ENCODE measurements at regions not wholly inside any gene's neighbourhood (a gene's known extent, or its start where the extent isn't known, plus 50 kb on each side); places are given as distances from the start of the nearest gene placed in this dataset.
A peak's percentile ranks its signal among the peaks of the same experiment; 100 is the strongest.

DNA sequence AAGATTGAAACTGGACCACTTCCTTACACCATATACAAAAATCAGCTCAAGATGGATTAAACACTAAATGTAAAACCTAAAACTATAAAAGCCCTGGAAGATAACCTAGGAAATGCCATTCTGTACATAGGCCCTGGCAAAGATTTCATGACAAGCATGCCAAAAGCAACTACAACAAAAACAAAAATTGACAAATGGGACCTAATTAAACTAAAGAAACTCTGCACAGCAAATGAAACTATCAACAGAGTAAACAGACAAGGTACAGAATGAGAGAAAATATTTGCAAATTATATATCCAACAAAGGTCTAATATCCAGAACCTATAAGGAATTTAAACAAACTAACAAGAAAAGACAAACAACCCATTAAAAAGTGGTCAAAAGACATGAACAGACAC, 173.1 kb upstream of the CCDC54 start:
- H3K4me1 ChIP-seq (ENCODE audit: insufficient read depth, poor library complexity, severe bottlenecking), result peaks cover 34% of the 10 kb centered on the region
- no peak overlapping the region for H3K4me3 ChIP-seq (ENCODE audit: severe bottlenecking)
- DNase-seq (ENCODE audit: low spot score) (no peak), ATAC-seq (ENCODE audit: low read depth) (no peak)
- no peaks in the 10 kb centered on the region for H3K9me3 ChIP-seq (ENCODE audit: severe bottlenecking)
- no peak overlapping the region for H3K27ac ChIP-seq (ENCODE audit: poor library complexity, severe bottlenecking)
- no peaks in the 10 kb centered on the region for H3K27me3 ChIP-seq (ENCODE audit: insufficient read depth, poor library complexity, severe bottlenecking)
- TF ChIP-seq, protein P1, sequence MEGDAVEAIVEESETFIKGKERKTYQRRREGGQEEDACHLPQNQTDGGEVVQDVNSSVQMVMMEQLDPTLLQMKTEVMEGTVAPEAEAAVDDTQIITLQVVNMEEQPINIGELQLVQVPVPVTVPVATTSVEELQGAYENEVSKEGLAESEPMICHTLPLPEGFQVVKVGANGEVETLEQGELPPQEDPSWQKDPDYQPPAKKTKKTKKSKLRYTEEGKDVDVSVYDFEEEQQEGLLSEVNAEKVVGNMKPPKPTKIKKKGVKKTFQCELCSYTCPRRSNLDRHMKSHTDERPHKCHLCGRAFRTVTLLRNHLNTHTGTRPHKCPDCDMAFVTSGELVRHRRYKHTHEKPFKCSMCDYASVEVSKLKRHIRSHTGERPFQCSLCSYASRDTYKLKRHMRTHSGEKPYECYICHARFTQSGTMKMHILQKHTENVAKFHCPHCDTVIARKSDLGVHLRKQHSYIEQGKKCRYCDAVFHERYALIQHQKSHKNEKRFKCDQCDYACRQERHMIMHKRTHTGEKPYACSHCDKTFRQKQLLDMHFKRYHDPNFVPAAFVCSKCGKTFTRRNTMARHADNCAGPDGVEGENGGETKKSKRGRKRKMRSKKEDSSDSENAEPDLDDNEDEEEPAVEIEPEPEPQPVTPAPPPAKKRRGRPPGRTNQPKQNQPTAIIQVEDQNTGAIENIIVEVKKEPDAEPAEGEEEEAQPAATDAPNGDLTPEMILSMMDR (IDR thresholded peaks at IDR 0.05; ENCODE audit: poor library complexity, severe bottlenecking), result no peak
- H3K36me3 ChIP-seq (ENCODE audit: low read depth), result no peaks in the 10 kb centered on the region

DNA sequence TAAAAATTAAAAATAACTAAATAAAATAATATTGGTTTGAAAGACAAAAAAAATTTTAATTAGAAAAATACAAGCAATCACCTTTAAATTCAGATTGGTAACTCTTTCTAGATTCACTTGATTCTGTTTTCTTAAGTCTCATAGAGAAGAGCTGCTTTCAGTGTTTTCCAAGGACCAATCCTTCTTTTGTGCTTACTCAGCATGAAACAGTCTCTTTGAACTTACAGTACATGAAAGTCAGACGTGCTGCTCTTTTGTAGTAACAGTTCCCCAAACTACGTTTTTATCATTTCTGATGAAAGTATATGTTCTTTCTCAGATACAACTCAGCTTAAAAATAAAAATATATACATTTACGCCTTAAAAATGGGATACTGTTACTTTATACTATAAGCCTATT, 171.9 kb upstream of the CCDC54 start:
- no peak overlapping the region for H3K4me3 ChIP-seq (ENCODE audit: severe bottlenecking)
- H3K9me3 ChIP-seq (ENCODE audit: severe bottlenecking), result no peaks in the 10 kb centered on the region
- H3K36me3 ChIP-seq (ENCODE audit: low read depth), result no peaks in the 10 kb centered on the region
- DNase-seq (ENCODE audit: low spot score) (no peak), ATAC-seq (ENCODE audit: low read depth) (no peak)
- no peak overlapping the region for H3K27ac ChIP-seq (ENCODE audit: poor library complexity, severe bottlenecking)
- peaks cover 32% of the 10 kb centered on the region for H3K4me1 ChIP-seq (ENCODE audit: insufficient read depth, poor library complexity, severe bottlenecking)
- no peaks in the 10 kb centered on the region for H3K27me3 ChIP-seq (ENCODE audit: insufficient read depth, poor library complexity, severe bottlenecking)
- TF ChIP-seq, protein P1 (IDR thresholded peaks at IDR 0.05; ENCODE audit: poor library complexity, severe bottlenecking), result no peak

DNA sequence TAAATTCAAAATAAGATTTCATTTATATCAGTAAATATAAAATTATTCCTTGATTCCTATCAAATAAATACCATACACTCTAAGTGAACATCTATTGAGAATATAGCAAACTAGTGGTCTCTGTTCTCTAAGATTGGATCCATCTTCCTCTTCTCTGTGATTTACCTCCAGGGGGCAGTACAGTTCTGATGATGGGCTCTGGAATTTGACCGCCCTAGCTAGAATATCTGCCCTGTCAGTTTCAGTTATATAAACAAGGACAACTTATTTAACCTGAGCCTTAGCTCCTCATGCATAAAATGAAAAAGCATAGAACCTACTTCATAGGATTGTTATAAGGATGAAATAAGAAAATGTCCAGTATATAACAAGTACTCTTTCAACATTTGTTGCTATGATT, 171.1 kb upstream of the CCDC54 start:
- TF ChIP-seq, protein P1 (IDR thresholded peaks at IDR 0.05; ENCODE audit: poor library complexity, severe bottlenecking), result peak; percentile 74
- DNase-seq (ENCODE audit: low spot score), result no peak

DNA sequence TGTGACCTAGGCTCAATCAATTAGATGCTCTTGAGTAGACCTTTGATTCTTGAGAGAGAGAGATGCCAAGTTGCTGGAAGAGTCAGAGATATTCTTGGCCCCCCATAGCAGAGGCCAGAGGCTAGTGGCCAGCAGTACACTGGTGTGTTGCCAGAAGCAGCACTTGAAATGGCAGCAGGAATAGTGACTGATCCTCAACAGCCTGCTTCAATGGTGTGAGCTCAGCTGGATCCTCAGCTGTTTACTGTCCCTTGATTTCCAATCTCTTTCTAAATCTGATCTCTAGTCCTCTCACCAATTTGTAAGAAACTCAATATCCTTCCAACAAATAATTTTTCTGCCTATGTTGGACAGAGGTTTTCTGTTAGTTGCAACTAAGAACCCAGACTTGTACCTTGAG, 170.3 kb upstream of the CCDC54 start:
- peak overlapping the region; percentile 91 for H3K27ac ChIP-seq (ENCODE audit: poor library complexity, severe bottlenecking)
- no peak overlapping the region for H3K4me3 ChIP-seq (ENCODE audit: severe bottlenecking)
- DNase-seq (ENCODE audit: low spot score) (no peak), ATAC-seq (ENCODE audit: low read depth) (no peak)
- H3K27me3 ChIP-seq (ENCODE audit: insufficient read depth, poor library complexity, severe bottlenecking), result no peaks in the 10 kb centered on the region
- peaks cover 35% of the 10 kb centered on the region for H3K4me1 ChIP-seq (ENCODE audit: insufficient read depth, poor library complexity, severe bottlenecking)
- H3K36me3 ChIP-seq (ENCODE audit: low read depth), result no peaks in the 10 kb centered on the region
- TF ChIP-seq, protein P1 (IDR thresholded peaks at IDR 0.05; ENCODE audit: poor library complexity, severe bottlenecking), result no peak
- H3K9me3 ChIP-seq (ENCODE audit: severe bottlenecking), result no peaks in the 10 kb centered on the region

More for the DNA sequence above, 171.1 kb upstream of the CCDC54 start:
- H3K27ac ChIP-seq (ENCODE audit: poor library complexity, severe bottlenecking), result peak overlapping the region; percentile 91
- no peaks in the 10 kb centered on the region for H3K36me3 ChIP-seq (ENCODE audit: low read depth)
- no peaks in the 10 kb centered on the region for H3K27me3 ChIP-seq (ENCODE audit: insufficient read depth, poor library complexity, severe bottlenecking)
- no peak overlapping the region for H3K4me3 ChIP-seq (ENCODE audit: severe bottlenecking)
- peaks cover 31% of the 10 kb centered on the region for H3K4me1 ChIP-seq (ENCODE audit: insufficient read depth, poor library complexity, severe bottlenecking)
- ATAC-seq (ENCODE audit: low read depth), result no peak
- H3K9me3 ChIP-seq (ENCODE audit: severe bottlenecking), result no peaks in the 10 kb centered on the region

DNA sequence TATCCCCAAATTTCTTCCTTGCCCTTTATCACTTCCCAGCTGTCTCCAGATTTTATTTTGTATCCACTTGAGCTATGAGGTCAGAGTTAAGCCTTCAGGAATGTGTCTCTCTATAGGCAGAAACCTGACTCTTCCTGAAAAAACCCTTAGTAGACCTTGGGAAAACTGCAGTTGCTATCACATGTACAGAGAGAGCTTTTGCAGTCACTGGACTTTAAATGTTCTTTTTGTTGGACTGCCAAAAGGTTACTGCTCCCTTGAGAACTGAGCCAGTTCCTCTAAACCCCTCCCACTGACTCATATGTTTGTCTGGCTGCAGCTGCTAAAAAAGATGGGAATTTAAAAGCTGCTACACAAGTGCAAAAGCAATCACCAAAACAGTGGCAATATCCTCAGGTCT, 169.1 kb upstream of the CCDC54 start:
- peak; percentile 94 for ATAC-seq (ENCODE audit: low read depth)

More for the DNA sequence above, 169.1 kb upstream of the CCDC54 start:
- peaks cover 37% of the 10 kb centered on the region for H3K4me1 ChIP-seq (ENCODE audit: insufficient read depth, poor library complexity, severe bottlenecking)
- no peaks in the 10 kb centered on the region for H3K36me3 ChIP-seq (ENCODE audit: low read depth)
- TF ChIP-seq, protein P1 (IDR thresholded peaks at IDR 0.05; ENCODE audit: poor library complexity, severe bottlenecking), result no peak
- H3K27ac ChIP-seq (ENCODE audit: poor library complexity, severe bottlenecking), result peak overlapping the region; percentile 91
- no peaks in the 10 kb centered on the region for H3K27me3 ChIP-seq (ENCODE audit: insufficient read depth, poor library complexity, severe bottlenecking)
- no peak overlapping the region for H3K4me3 ChIP-seq (ENCODE audit: severe bottlenecking)
- DNase-seq (ENCODE audit: low spot score), result no peak
- H3K9me3 ChIP-seq (ENCODE audit: severe bottlenecking), result no peaks in the 10 kb centered on the region
